Epithelial cell of esophagus (primary cell): ENCODE measurements at regions not wholly inside any gene's neighbourhood (a gene's known extent, or its start where the extent isn't known, plus 50 kb on each side); places are given as distances from the start of the nearest gene placed in this dataset.

ENCODE experiments used
- DNase-seq: peaks from one replicate; pipeline ENCODE4 v3.0.0; 2010; ENCODE audit warnings: low read depth
- H3K4me3 ChIP-seq: 2 replicates; pipeline ENCODE4 v1.5.1; 2011; ENCODE audit warnings: mild to moderate bottlenecking, low read length, control low read depth
- CTCF ChIP-seq: IDR thresholded peaks from 2 replicates; pipeline ENCODE4 v1.5.1; 2011; ENCODE audit warnings: low read depth, mild to moderate bottlenecking, low read length, control low read depth, inconsistent platforms; ENCODE audit not compliant: insufficient read depth; ENCODE audit errors: missing control alignments

- no peak for TF ChIP-seq CTCF
- DNase-seq: no peak
- no peak overlapping the region for H3K4me3 ChIP-seq
Observed at GRCh38 chr4:126479709-126480108, 1153.0 kb upstream of the INTU start.

- no peak for TF ChIP-seq CTCF
- H3K4me3 ChIP-seq: no peak overlapping the region
- DNase-seq: no peak
Observed at GRCh38 chr4:126482311-126482710, 1150.4 kb upstream of the INTU start.

GRCh38 chr4:126486377-126486776, 1146.4 kb upstream of the INTU start:
- no peak overlapping the region for H3K4me3 ChIP-seq
- DNase-seq: no peak
- no peak for TF ChIP-seq CTCF

- H3K4me3 ChIP-seq: no peak overlapping the region
- no peak for TF ChIP-seq CTCF
- no peak for DNase-seq
Observed at GRCh38 chr4:126489826-126490463, 1142.8 kb upstream of the INTU start.

GRCh38 chr4:126495163-126495752, 1137.5 kb upstream of the INTU start:
- no peak overlapping the region for H3K4me3 ChIP-seq
- no peak for DNase-seq
- no peak for TF ChIP-seq CTCF

GRCh38 chr4:126512979-126513378, 1119.8 kb upstream of the INTU start:
- TF ChIP-seq CTCF: no peak
- no peak for DNase-seq
- no peak overlapping the region for H3K4me3 ChIP-seq

- no peak for TF ChIP-seq CTCF
- no peak for DNase-seq
- no peak overlapping the region for H3K4me3 ChIP-seq
Observed at GRCh38 chr4:126513596-126513995, 1119.2 kb upstream of the INTU start.
